ENCODE measurements at regions not wholly inside any gene's neighbourhood (a gene's known extent, or its start where the extent isn't known, plus 50 kb on each side); places are given as distances from the start of the nearest gene placed in this dataset.

- TF ChIP-seq SIN3A (IDR thresholded peaks at IDR 0.05; ENCODE audit: borderline replicate concordance, insufficient read depth, low read length) (no peak), REST (IDR thresholded peaks at IDR 0.05; ENCODE audit: insufficient read depth in 1 of 2, low read depth in 2 of 2, low read length in 2 of 2) (no peak), POLR2AphosphoS5 (IDR thresholded peaks at IDR 0.05; ENCODE audit: low read depth, low read length) (no peak), TAF1 (IDR thresholded peaks at IDR 0.05; ENCODE audit: borderline replicate concordance, insufficient read depth, low read length) (no peak), FOXP2 (optimal IDR thresholded peaks at IDR 0.05; ENCODE audit: borderline replicate concordance, extremely low read depth, extremely low read length, insufficient read depth) (no peak)
Observed at GRCh38 chr13:39935155-39935554, 279.7 kb downstream of the COG6 start.

GRCh38 chr13:39938596-39938995 is 283.1 kb downstream of the COG6 start:
- TF ChIP-seq SIN3A (IDR thresholded peaks at IDR 0.05; ENCODE audit: borderline replicate concordance, insufficient read depth, low read length) (no peak), POLR2AphosphoS5 (IDR thresholded peaks at IDR 0.05; ENCODE audit: low read depth, low read length) (no peak), FOXP2 (optimal IDR thresholded peaks at IDR 0.05; ENCODE audit: borderline replicate concordance, extremely low read depth, extremely low read length, insufficient read depth) (no peak), TAF1 (IDR thresholded peaks at IDR 0.05; ENCODE audit: borderline replicate concordance, insufficient read depth, low read length) (no peak), REST (IDR thresholded peaks at IDR 0.05; ENCODE audit: insufficient read depth in 1 of 2, low read depth in 2 of 2, low read length in 2 of 2) (no peak)

GRCh38 chr13:39941236-39941635 is 285.8 kb downstream of the COG6 start:
- no peak for TF ChIP-seq REST (IDR thresholded peaks at IDR 0.05; ENCODE audit: insufficient read depth in 1 of 2, low read depth in 2 of 2, low read length in 2 of 2)
- no peak for TF ChIP-seq FOXP2 (optimal IDR thresholded peaks at IDR 0.05; ENCODE audit: borderline replicate concordance, extremely low read depth, extremely low read length, insufficient read depth)
- TF ChIP-seq POLR2AphosphoS5 (IDR thresholded peaks at IDR 0.05; ENCODE audit: low read depth, low read length) = no peak
- no peak for TF ChIP-seq SIN3A (IDR thresholded peaks at IDR 0.05; ENCODE audit: borderline replicate concordance, insufficient read depth, low read length)
- no peak for TF ChIP-seq TAF1 (IDR thresholded peaks at IDR 0.05; ENCODE audit: borderline replicate concordance, insufficient read depth, low read length)

GRCh38 chr13:39941911-39942551 is 286.6 kb downstream of the COG6 start:
- TF ChIP-seq POLR2AphosphoS5 (IDR thresholded peaks at IDR 0.05; ENCODE audit: low read depth, low read length) (no peak), REST (IDR thresholded peaks at IDR 0.05; ENCODE audit: insufficient read depth in 1 of 2, low read depth in 2 of 2, low read length in 2 of 2) (no peak), FOXP2 (optimal IDR thresholded peaks at IDR 0.05; ENCODE audit: borderline replicate concordance, extremely low read depth, extremely low read length, insufficient read depth) (no peak), TAF1 (IDR thresholded peaks at IDR 0.05; ENCODE audit: borderline replicate concordance, insufficient read depth, low read length) (no peak), SIN3A (IDR thresholded peaks at IDR 0.05; ENCODE audit: borderline replicate concordance, insufficient read depth, low read length) (no peak)

Data from PFSK-1 (cell line).